Colonic mucosa (tissue), 4 donors: ENCODE measurements at regions not wholly inside any gene's neighbourhood (a gene's known extent, or its start where the extent isn't known, plus 50 kb on each side); places are given as distances from the start of the nearest gene placed in this dataset.

Source experiments
- DNase-seq: peaks from one replicate; pipeline ENCODE4 v3.0.0-alpha.2; 2020
- H3K27ac ChIP-seq: fragments of 200-600 bp; one replicate; pipeline ENCODE4 v1.8.0; 2021
- H3K27me3 ChIP-seq: fragments of 200-600 bp; one replicate; pipeline ENCODE4 v1.8.0; 2021
- H3K36me3 ChIP-seq: fragments of 200-600 bp; one replicate; pipeline ENCODE4 v1.8.0; 2021
- H3K4me1 ChIP-seq: fragments of 200-600 bp; one replicate; pipeline ENCODE4 v1.8.0; 2021; ENCODE audit warnings: mild to moderate bottlenecking
- H3K4me3 ChIP-seq: fragments of 200-600 bp; one replicate; pipeline ENCODE4 v1.8.0; 2021
- H3K9ac ChIP-seq, 2 donors: one replicate each; pipeline ENCODE4 v1.7.0; 2013; ENCODE audit warnings: control low read depth in 2 of 2, low read depth in 2 of 2, low read length in 2 of 2
- H3K9me3 ChIP-seq: fragments of 200-600 bp; one replicate; pipeline ENCODE4 v1.8.0; 2021
- CTCF ChIP-seq: fragments of 200-600 bp; IDR thresholded peaks from one replicate; pipeline ENCODE4 v1.8.0; 2022; ENCODE audit warnings: antibody characterized with exemption, mild to moderate bottlenecking
- intact Hi-C: fragments of 100-400 bp; cut with DNase I; formaldehyde crosslinking; loops from one replicate; pipeline ENCODE4 v1.14.1; 2022
- donor health status: healthy.
- donor health status: DM: no; HTN: no; CAD: no.
- donor health status: DM: no; HTN: no; CAD: no.

GRCh38 chr14:75350505-75351060 lies 72.0 kb downstream of the FOS start:
- no peak for TF ChIP-seq CTCF
- H3K4me3 ChIP-seq, result no peak overlapping the region
- DNase-seq, result no peak
- H3K4me1 ChIP-seq, result no peaks in the 10 kb centered on the region
- H3K27me3 ChIP-seq, result no peaks in the 10 kb centered on the region
- no peaks in the 10 kb centered on the region for H3K9me3 ChIP-seq
- H3K9ac ChIP-seq, result no peak overlapping the region
- no peak overlapping the region for H3K27ac ChIP-seq
- intact Hi-C loops, result no loop called here
- H3K36me3 ChIP-seq, result no peaks in the 10 kb centered on the region

DNA sequence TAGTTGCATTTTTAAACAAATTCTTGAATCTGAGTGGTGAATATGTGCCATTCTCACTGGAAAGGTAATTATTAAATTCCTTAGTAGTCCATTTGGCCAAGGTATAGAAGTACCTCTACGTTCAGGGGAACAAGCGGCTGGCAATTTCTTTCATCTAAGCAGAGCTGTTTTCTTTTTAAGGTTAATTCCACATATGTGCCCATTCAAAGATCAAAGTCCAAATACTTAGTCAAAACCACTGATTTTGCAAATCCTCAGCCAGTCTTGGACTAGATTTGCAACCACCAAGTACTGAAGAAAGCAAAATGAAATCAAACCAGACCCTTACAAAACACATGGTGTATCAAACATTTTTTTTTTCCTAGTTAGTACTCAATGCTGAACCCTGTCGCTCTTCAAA lies 68.7 kb upstream of the JDP2 start:
- Histone ChIP-seq H3K9ac (no peak overlapping the region), H3K27me3 (no peaks in the 10 kb centered on the region), H3K27ac (no peak overlapping the region), H3K4me3 (no peak overlapping the region), H3K4me1 (no peaks in the 10 kb centered on the region), H3K9me3 (no peaks in the 10 kb centered on the region), H3K36me3 (no peaks in the 10 kb centered on the region)
- TF ChIP-seq CTCF, result no peak
- intact Hi-C loops, result no loop called here
- no peak for DNase-seq

- H3K27ac ChIP-seq, result no peak overlapping the region
- no peak for TF ChIP-seq CTCF
- H3K36me3 ChIP-seq, result no peaks in the 10 kb centered on the region
- DNase-seq, result no peak
- no peak overlapping the region for H3K9ac ChIP-seq
- H3K4me1 ChIP-seq, result no peaks in the 10 kb centered on the region
- intact Hi-C loops, result no loop called here
- H3K9me3 ChIP-seq, result no peaks in the 10 kb centered on the region
- H3K27me3 ChIP-seq, result no peaks in the 10 kb centered on the region
- H3K4me3 ChIP-seq, result no peak overlapping the region
Measured at GRCh38 chr14:75361041-75361440, 66.8 kb upstream of the JDP2 start.

DNA sequence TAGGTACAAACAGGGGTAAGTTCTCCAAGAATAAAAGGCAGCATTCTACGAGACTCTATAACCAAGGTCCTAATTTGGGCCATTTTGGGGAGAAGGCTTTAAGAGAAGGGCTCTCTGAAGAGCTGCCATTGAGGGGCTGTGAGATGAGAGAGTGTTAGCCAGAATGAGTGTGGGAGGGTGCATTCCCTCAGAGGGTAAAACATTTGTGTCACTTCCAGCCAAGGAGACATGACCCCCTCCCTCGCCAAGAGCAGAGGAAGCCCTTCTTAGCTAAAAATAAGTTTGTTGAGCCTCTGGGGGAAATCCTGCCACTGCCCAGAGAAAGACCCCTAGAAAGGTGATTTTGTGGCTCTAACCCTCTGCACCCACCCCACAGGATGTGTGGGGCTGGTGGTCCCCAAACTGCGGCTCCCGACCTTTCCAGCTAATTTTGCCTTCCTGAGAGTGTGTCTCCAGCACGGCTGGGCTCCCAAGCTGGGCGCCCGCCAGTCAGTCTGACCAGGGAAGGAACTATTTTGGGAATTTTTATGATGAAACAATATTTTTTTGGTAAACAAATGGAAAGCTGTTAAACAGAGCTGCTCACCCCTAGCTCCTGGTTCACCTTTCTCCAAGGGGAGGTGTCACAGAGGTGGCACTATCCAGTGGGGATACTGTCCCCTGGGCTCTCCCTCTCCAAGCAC lies 65.9 kb upstream of the JDP2 start:
- DNase-seq, result no peak
- intact Hi-C loops, result no loop called here
- H3K4me3 ChIP-seq, result no peak overlapping the region
- H3K27me3 ChIP-seq, result no peaks in the 10 kb centered on the region
- no peak for TF ChIP-seq CTCF
- no peak overlapping the region for H3K9ac ChIP-seq
- H3K36me3 ChIP-seq, result no peaks in the 10 kb centered on the region
- no peaks in the 10 kb centered on the region for H3K4me1 ChIP-seq
- H3K27ac ChIP-seq, result no peak overlapping the region
- no peaks in the 10 kb centered on the region for H3K9me3 ChIP-seq

GRCh38 chr14:75363130-75363529 lies 64.7 kb upstream of the JDP2 start:
- no peak overlapping the region for H3K27ac ChIP-seq
- intact Hi-C loops, result no loop called here
- H3K4me1 ChIP-seq, result no peaks in the 10 kb centered on the region

More at GRCh38 chr14:75363130-75363529, 64.7 kb upstream of the JDP2 start:
- Histone ChIP-seq H3K27me3 (no peaks in the 10 kb centered on the region), H3K9ac (no peak overlapping the region), H3K4me3 (no peak overlapping the region), H3K9me3 (no peaks in the 10 kb centered on the region), H3K36me3 (no peaks in the 10 kb centered on the region)
- DNase-seq, result no peak
- no peak for TF ChIP-seq CTCF
